ENCODE measurements at regions not wholly inside any gene's neighbourhood (a gene's known extent, or its start where the extent isn't known, plus 50 kb on each side); places are given as distances from the start of the nearest gene placed in this dataset.

- DNase-seq (ENCODE audit: extremely low read depth in 1 of 2, low read depth in 1 of 2), result no peak
Observed at GRCh38 chr10:89829262-89829886, 128.0 kb downstream of the KIF20B start.

- no peak for DNase-seq (ENCODE audit: extremely low read depth in 1 of 2, low read depth in 1 of 2)
Observed at GRCh38 chr10:89829887-89830269, 128.5 kb downstream of the KIF20B start.

- no peak for DNase-seq (ENCODE audit: extremely low read depth in 1 of 2, low read depth in 1 of 2)
Observed at GRCh38 chr10:89830624-89831023, 129.2 kb downstream of the KIF20B start.

- no peak for DNase-seq (ENCODE audit: extremely low read depth in 1 of 2, low read depth in 1 of 2)
Observed at GRCh38 chr10:89836840-89837164, 135.4 kb downstream of the KIF20B start.

- peak; percentile 0 to 12 for DNase-seq (ENCODE audit: extremely low read depth in 1 of 2, low read depth in 1 of 2)
Observed at GRCh38 chr10:89837165-89838043, 136.0 kb downstream of the KIF20B start.

- no peak for DNase-seq (ENCODE audit: extremely low read depth in 1 of 2, low read depth in 1 of 2)
Observed at GRCh38 chr10:89838044-89838615, 136.7 kb downstream of the KIF20B start.

GRCh38 chr10:89845541-89846280 lies 144.3 kb downstream of the KIF20B start:
- DNase-seq (ENCODE audit: extremely low read depth in 1 of 2, low read depth in 1 of 2), result no peak

GRCh38 chr10:89846281-89846630 lies 144.9 kb downstream of the KIF20B start:
- DNase-seq (ENCODE audit: extremely low read depth in 1 of 2, low read depth in 1 of 2), result no peak

- DNase-seq (ENCODE audit: extremely low read depth in 1 of 2, low read depth in 1 of 2), result no peak
Observed at GRCh38 chr10:89846786-89847185, 145.4 kb downstream of the KIF20B start.

GRCh38 chr10:89852872-89853271 lies 151.5 kb downstream of the KIF20B start:
- no peak for DNase-seq (ENCODE audit: extremely low read depth in 1 of 2, low read depth in 1 of 2)

GRCh38 chr10:89853781-89854191 lies 152.4 kb downstream of the KIF20B start:
- no peak for DNase-seq (ENCODE audit: extremely low read depth in 1 of 2, low read depth in 1 of 2)

GRCh38 chr10:89857431-89858042 lies 156.1 kb downstream of the KIF20B start:
- DNase-seq (ENCODE audit: extremely low read depth in 1 of 2, low read depth in 1 of 2), result no peak

- no peak for DNase-seq (ENCODE audit: extremely low read depth in 1 of 2, low read depth in 1 of 2)
Observed at GRCh38 chr10:89861199-89861573, 159.8 kb downstream of the KIF20B start.

- DNase-seq (ENCODE audit: extremely low read depth in 1 of 2, low read depth in 1 of 2), result peak; percentile 0 to 22
Observed at GRCh38 chr10:89861584-89862301, 160.4 kb downstream of the KIF20B start.

- DNase-seq (ENCODE audit: extremely low read depth in 1 of 2, low read depth in 1 of 2), result no peak
Observed at GRCh38 chr10:89867964-89868363, 166.6 kb downstream of the KIF20B start.

GRCh38 chr10:89869180-89869579 lies 167.8 kb downstream of the KIF20B start:
- no peak for DNase-seq (ENCODE audit: extremely low read depth in 1 of 2, low read depth in 1 of 2)

GRCh38 chr10:89869592-89870156 lies 168.3 kb downstream of the KIF20B start:
- DNase-seq (ENCODE audit: extremely low read depth in 1 of 2, low read depth in 1 of 2), result no peak

GRCh38 chr10:89870936-89871335 lies 169.5 kb downstream of the KIF20B start:
- DNase-seq (ENCODE audit: extremely low read depth in 1 of 2, low read depth in 1 of 2), result no peak

- DNase-seq (ENCODE audit: extremely low read depth in 1 of 2, low read depth in 1 of 2), result no peak
Observed at GRCh38 chr10:89873055-89873454, 171.7 kb downstream of the KIF20B start.

- no peak for DNase-seq (ENCODE audit: extremely low read depth in 1 of 2, low read depth in 1 of 2)
Observed at GRCh38 chr10:89875557-89875956, 174.2 kb downstream of the KIF20B start.
